Astrocyte (in vitro differentiated cells and primary cell): ENCODE measurements at regions not wholly inside any gene's neighbourhood (a gene's known extent, or its start where the extent isn't known, plus 50 kb on each side); places are given as distances from the start of the nearest gene placed in this dataset.

Source experiments
- DNase-seq: peaks from one replicate; pipeline ENCODE4 v3.0.0-alpha.2; 2010; ENCODE audit warnings: low read depth
- FAIRE-seq: peaks from 2 replicates; lab custom pipeline; 2011; peaks lifted over from hg19 to GRCh38; lab: Jason Lieb, UNC
- H2AFZ ChIP-seq: 2 replicates; pipeline ENCODE4 v1.6.0; 2012; ENCODE audit warnings: low read depth, low read length, inconsistent platforms
- H3K27ac ChIP-seq: 2 replicates; pipeline ENCODE4 v1.5.1; 2011; ENCODE audit warnings: low read depth, low read length, inconsistent platforms
- H3K27me3 ChIP-seq: 2 replicates; pipeline ENCODE4 v1.6.0; 2011; ENCODE audit warnings: low read length, inconsistent platforms; ENCODE audit not compliant: insufficient read depth
- H3K36me3 ChIP-seq: 2 replicates; pipeline ENCODE4 v1.5.1; 2011; ENCODE audit warnings: low read length, inconsistent platforms; ENCODE audit not compliant: insufficient read depth
- H3K4me1 ChIP-seq: 2 replicates; pipeline ENCODE4 v1.5.1; 2011; ENCODE audit warnings: low read length, inconsistent platforms; ENCODE audit not compliant: insufficient read depth
- H3K4me2 ChIP-seq: 2 replicates; pipeline ENCODE4 v1.6.0; 2012; ENCODE audit warnings: low read length, inconsistent platforms
- H3K4me3 ChIP-seq: 2 replicates; pipeline ENCODE4 v1.5.1; 2011; ENCODE audit warnings: low read depth, mild to moderate bottlenecking, low read length, inconsistent platforms; ENCODE audit not compliant: insufficient read depth
- H3K79me2 ChIP-seq: 2 replicates; pipeline ENCODE4 v1.6.0; 2012; ENCODE audit warnings: mild to moderate bottlenecking, low read length, inconsistent platforms; ENCODE audit not compliant: insufficient read depth
- H3K9ac ChIP-seq: 2 replicates; pipeline ENCODE4 v1.6.0; 2012; ENCODE audit warnings: mild to moderate bottlenecking, low read length, inconsistent platforms
- H3K9me3 ChIP-seq: 2 replicates; pipeline ENCODE4 v1.5.1; 2012; ENCODE audit warnings: low read depth, mild to moderate bottlenecking, low read length, inconsistent platforms; ENCODE audit not compliant: insufficient read depth
- H4K20me1 ChIP-seq: 2 replicates; pipeline ENCODE4 v1.6.0; 2012; ENCODE audit warnings: low read length, inconsistent platforms; ENCODE audit not compliant: insufficient read depth
- H3K27ac Mint-ChIP-seq: one replicate; pipeline ENCODE4 v1.8.0; 2021; ENCODE audit warnings: mild to moderate bottlenecking, mixed read lengths; ENCODE audit not compliant: unreplicated experiment
- H3K27me3 Mint-ChIP-seq: one replicate; pipeline ENCODE4 v1.8.0; 2021; ENCODE audit warnings: low read depth, mixed read lengths; ENCODE audit not compliant: unreplicated experiment
- H3K36me3 Mint-ChIP-seq: one replicate; pipeline ENCODE4 v1.8.0; 2021; ENCODE audit warnings: low read depth, mixed read lengths; ENCODE audit not compliant: unreplicated experiment
- H3K4me1 Mint-ChIP-seq: one replicate; pipeline ENCODE4 v1.8.0; 2021; ENCODE audit warnings: low read depth, mixed read lengths; ENCODE audit not compliant: unreplicated experiment
- H3K4me3 Mint-ChIP-seq: one replicate; pipeline ENCODE4 v1.8.0; 2021; ENCODE audit warnings: mild to moderate bottlenecking, moderate library complexity, mixed read lengths; ENCODE audit not compliant: unreplicated experiment
- H3K9me3 Mint-ChIP-seq: one replicate; pipeline ENCODE4 v1.8.0; 2021; ENCODE audit warnings: mild to moderate bottlenecking, mixed read lengths; ENCODE audit not compliant: unreplicated experiment
- CTCF ChIP-seq: IDR thresholded peaks from 2 replicates; pipeline ENCODE4 v1.5.1; 2011; ENCODE audit warnings: low read depth, mild to moderate bottlenecking, inconsistent platforms, low read length, moderate library complexity; ENCODE audit not compliant: insufficient read depth
- EZH2 ChIP-seq: IDR thresholded peaks from 2 replicates; pipeline ENCODE4 v1.6.1; 2012; ENCODE audit warnings: mild to moderate bottlenecking, low read length, inconsistent platforms; ENCODE audit not compliant: insufficient read depth

- H3K4me3 Mint-ChIP-seq = no peak overlapping the region
- Histone ChIP-seq H3K27ac (no peak overlapping the region), H2AFZ (no peak overlapping the region), H3K36me3 (no peaks in the 10 kb centered on the region), H3K9me3 (peaks cover 2% of the 10 kb centered on the region), H3K4me2 (no peak overlapping the region), H3K79me2 (no peaks in the 10 kb centered on the region), H3K9ac (no peak overlapping the region), H4K20me1 (no peaks in the 10 kb centered on the region), H3K27me3 (peaks cover 11% of the 10 kb centered on the region), H3K4me3 (no peak overlapping the region), H3K4me1 (no peaks in the 10 kb centered on the region)
- TF ChIP-seq EZH2 (no peak), CTCF (no peak)
- peaks cover 53% of the 10 kb centered on the region for H3K27me3 Mint-ChIP-seq
- H3K27ac Mint-ChIP-seq = no peak overlapping the region
- FAIRE-seq = no peak
- peaks cover 15% of the 10 kb centered on the region for H3K9me3 Mint-ChIP-seq
- H3K36me3 Mint-ChIP-seq = peaks cover 4% of the 10 kb centered on the region
- no peaks in the 10 kb centered on the region for H3K4me1 Mint-ChIP-seq
- no peak for DNase-seq
These were observed 187.8 kb downstream of the MYLK4 start for GRCh38 chr6:2562721-2563451.

- FAIRE-seq = no peak
These were observed 189.6 kb downstream of the MYLK4 start for GRCh38 chr6:2560917-2561698.

More at GRCh38 chr6:2560917-2561698, 189.6 kb downstream of the MYLK4 start:
- H3K4me2 ChIP-seq = no peak overlapping the region
- no peak overlapping the region for H2AFZ ChIP-seq
- Mint-ChIP-seq H3K4me1 (no peaks in the 10 kb centered on the region), H3K9me3 (peaks cover 13% of the 10 kb centered on the region), H3K27ac (no peak overlapping the region), H3K36me3 (peaks cover 4% of the 10 kb centered on the region), H3K27me3 (peaks cover 59% of the 10 kb centered on the region), H3K4me3 (no peak overlapping the region)
- H3K27me3 ChIP-seq = peaks cover 9% of the 10 kb centered on the region
- H3K4me1 ChIP-seq = no peaks in the 10 kb centered on the region
- H3K9ac ChIP-seq = no peak overlapping the region
- no peak overlapping the region for H3K4me3 ChIP-seq
- H3K9me3 ChIP-seq = peaks cover 2% of the 10 kb centered on the region
- H3K79me2 ChIP-seq = no peaks in the 10 kb centered on the region
- H3K27ac ChIP-seq = no peak overlapping the region
- TF ChIP-seq CTCF (no peak), EZH2 (no peak)
- H4K20me1 ChIP-seq = no peaks in the 10 kb centered on the region
- no peaks in the 10 kb centered on the region for H3K36me3 ChIP-seq
- no peak for DNase-seq
